ENCODE measurements at regions not wholly inside any gene's neighbourhood (a gene's known extent, or its start where the extent isn't known, plus 50 kb on each side); places are given as distances from the start of the nearest gene placed in this dataset.
"Not testable (repeated sequence)": the region's sequence is repeated elsewhere in the genome, so short reads cannot be mapped to it uniquely, and the experiment has no call there.

DNA sequence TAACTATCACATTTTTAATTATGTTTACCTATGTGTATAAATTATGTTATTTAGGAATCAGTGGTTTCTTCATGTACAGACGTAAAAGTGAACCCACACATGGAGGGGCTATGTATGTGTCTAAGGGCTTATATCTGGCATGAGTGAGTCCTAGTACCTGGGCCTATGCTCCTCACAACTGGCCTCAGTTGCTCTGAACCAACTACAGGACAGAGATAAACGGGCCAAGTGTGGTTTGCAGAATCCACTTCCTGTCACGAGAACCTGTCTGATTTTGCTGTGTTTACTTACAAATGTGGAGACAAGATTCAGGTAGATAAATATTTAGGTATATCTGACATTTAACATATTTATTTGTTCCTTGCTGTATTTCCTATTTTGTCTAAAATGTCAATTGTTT lies 562.5 kb downstream of the TMEM121 start:
- not testable (repeated sequence) for H3K4me3 ChIP-seq (ENCODE audit: low read depth, low read length); H3K9me3 ChIP-seq (ENCODE audit: control insufficient read depth, insufficient read depth, low read length); H3K27ac ChIP-seq (ENCODE audit: low read depth, low read length); H3K36me3 ChIP-seq (ENCODE audit: control insufficient read depth, insufficient read depth, low read length); H3K9ac ChIP-seq (ENCODE audit: low read depth, low read length); H3K27me3 ChIP-seq (ENCODE audit: control insufficient read depth, insufficient read depth, low read length); H3K4me1 ChIP-seq (ENCODE audit: control insufficient read depth, insufficient read depth, low read length)

DNA sequence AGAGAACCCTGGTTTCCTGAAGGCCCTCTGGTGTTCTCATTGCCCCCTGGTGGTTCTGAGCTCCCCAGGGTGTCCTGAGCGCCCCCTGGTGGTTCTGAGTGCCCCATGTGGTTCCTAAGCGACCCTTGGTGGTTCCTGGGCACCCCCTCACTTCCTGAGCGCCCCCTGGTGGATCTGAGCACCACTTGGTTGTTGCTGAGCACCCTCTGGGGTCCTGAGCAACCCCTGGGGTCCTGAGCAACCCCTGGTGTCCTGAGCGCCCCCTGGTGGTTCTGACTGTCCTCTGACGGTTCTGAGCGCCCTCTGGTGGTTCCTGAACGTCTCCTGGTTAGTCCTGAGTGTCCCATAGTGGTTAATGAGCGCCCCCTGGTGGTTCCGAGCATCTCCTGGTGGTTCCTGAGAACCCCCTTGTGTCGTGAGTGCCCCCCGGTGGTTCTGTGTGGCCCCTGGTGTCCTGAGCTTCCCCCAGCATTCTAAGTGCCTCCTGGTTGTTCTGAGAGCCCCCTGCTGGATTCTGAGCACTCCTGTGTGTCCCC lies 568.3 kb downstream of the TMEM121 start:
- no peak overlapping the region for H3K9ac ChIP-seq (ENCODE audit: low read depth, low read length)
- no peaks in the 10 kb centered on the region for H3K9me3 ChIP-seq (ENCODE audit: control insufficient read depth, insufficient read depth, low read length)
- no peaks in the 10 kb centered on the region for H3K4me1 ChIP-seq (ENCODE audit: control insufficient read depth, insufficient read depth, low read length)
- H3K27me3 ChIP-seq (ENCODE audit: control insufficient read depth, insufficient read depth, low read length): no peaks in the 10 kb centered on the region
- no peak overlapping the region for H3K27ac ChIP-seq (ENCODE audit: low read depth, low read length)
- H3K4me3 ChIP-seq (ENCODE audit: low read depth, low read length): no peak overlapping the region
- no peaks in the 10 kb centered on the region for H3K36me3 ChIP-seq (ENCODE audit: control insufficient read depth, insufficient read depth, low read length)

DNA sequence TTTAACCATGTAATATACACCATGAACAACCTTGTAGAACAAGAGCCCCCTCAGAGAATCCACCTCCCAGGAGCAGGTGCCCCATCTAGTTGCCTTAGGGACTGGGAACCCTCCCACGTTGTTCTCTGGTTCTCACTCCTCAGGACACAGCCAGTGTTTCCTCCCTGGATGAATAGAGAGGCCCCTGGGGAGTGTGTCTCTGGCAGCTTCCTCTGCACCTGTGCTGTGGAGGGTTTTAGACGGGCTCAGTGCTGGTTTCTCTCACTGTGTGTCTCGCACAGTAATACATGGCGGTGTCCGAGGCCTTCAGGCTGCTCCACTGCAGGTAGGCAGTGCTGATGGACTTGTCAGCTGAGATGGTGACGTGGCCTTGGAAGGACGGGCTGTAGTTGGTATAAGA lies 581.3 kb downstream of the TMEM121 start:
- H3K27ac ChIP-seq (ENCODE audit: low read depth, low read length): no peak overlapping the region
- H3K4me1 ChIP-seq (ENCODE audit: control insufficient read depth, insufficient read depth, low read length): no peaks in the 10 kb centered on the region
- H3K9ac ChIP-seq (ENCODE audit: low read depth, low read length): no peak overlapping the region
- no peaks in the 10 kb centered on the region for H3K9me3 ChIP-seq (ENCODE audit: control insufficient read depth, insufficient read depth, low read length)
- no peaks in the 10 kb centered on the region for H3K36me3 ChIP-seq (ENCODE audit: control insufficient read depth, insufficient read depth, low read length)
- no peak overlapping the region for H3K4me3 ChIP-seq (ENCODE audit: low read depth, low read length)
- no peaks in the 10 kb centered on the region for H3K27me3 ChIP-seq (ENCODE audit: control insufficient read depth, insufficient read depth, low read length)

DNA sequence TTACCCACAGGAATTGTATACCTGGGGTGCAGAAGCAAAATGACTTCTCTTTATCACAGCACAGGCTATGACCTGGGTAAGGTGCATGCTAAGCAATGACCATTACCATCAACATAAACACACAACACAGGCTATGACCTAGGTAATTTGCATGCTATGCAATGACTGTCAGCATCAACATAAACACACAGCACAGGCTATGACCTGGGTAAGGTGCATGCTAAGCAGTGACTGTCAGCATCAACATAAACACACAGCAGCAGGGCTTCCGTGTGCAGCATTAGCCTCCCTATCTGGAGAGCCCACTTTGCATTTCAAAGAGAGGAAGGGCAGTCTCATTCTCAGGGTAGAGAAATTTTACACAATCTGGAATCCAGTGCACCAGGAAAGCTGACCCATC lies 583.0 kb downstream of the TMEM121 start:
- Histone ChIP-seq H3K36me3 (ENCODE audit: control insufficient read depth, insufficient read depth, low read length) (no peaks in the 10 kb centered on the region), H3K4me1 (ENCODE audit: control insufficient read depth, insufficient read depth, low read length) (no peaks in the 10 kb centered on the region), H3K27ac (ENCODE audit: low read depth, low read length) (no peak overlapping the region), H3K9me3 (ENCODE audit: control insufficient read depth, insufficient read depth, low read length) (no peaks in the 10 kb centered on the region), H3K27me3 (ENCODE audit: control insufficient read depth, insufficient read depth, low read length) (no peaks in the 10 kb centered on the region), H3K4me3 (ENCODE audit: low read depth, low read length) (no peak overlapping the region), H3K9ac (ENCODE audit: low read depth, low read length) (no peak overlapping the region)

DNA sequence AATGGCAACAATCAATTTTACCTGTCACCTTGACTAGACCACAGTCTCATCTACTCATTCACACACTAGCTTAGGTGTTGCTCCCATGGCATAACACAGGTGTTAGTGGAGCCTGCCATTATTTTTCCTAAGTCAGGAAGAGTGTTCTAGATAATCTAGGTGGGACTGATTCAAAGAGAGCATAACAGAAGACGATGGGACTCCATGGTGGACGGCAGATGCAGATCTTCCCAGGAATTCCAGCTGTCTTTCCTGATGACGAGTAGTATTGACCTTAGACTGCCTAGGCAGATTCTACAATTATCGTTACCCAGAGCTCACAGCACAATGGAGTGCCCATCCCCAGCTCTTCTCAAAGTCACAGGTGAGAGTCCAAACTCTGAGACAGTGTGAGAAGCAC lies 589.0 kb downstream of the TMEM121 start:
- H3K9me3 ChIP-seq (ENCODE audit: control insufficient read depth, insufficient read depth, low read length): peaks cover 40% of the 10 kb centered on the region
- no peak overlapping the region for H3K4me3 ChIP-seq (ENCODE audit: low read depth, low read length)
- H3K27me3 ChIP-seq (ENCODE audit: control insufficient read depth, insufficient read depth, low read length): no peaks in the 10 kb centered on the region
- no peaks in the 10 kb centered on the region for H3K36me3 ChIP-seq (ENCODE audit: control insufficient read depth, insufficient read depth, low read length)
- H3K9ac ChIP-seq (ENCODE audit: low read depth, low read length): no peak overlapping the region
- H3K27ac ChIP-seq (ENCODE audit: low read depth, low read length): no peak overlapping the region
- H3K4me1 ChIP-seq (ENCODE audit: control insufficient read depth, insufficient read depth, low read length): no peaks in the 10 kb centered on the region

DNA sequence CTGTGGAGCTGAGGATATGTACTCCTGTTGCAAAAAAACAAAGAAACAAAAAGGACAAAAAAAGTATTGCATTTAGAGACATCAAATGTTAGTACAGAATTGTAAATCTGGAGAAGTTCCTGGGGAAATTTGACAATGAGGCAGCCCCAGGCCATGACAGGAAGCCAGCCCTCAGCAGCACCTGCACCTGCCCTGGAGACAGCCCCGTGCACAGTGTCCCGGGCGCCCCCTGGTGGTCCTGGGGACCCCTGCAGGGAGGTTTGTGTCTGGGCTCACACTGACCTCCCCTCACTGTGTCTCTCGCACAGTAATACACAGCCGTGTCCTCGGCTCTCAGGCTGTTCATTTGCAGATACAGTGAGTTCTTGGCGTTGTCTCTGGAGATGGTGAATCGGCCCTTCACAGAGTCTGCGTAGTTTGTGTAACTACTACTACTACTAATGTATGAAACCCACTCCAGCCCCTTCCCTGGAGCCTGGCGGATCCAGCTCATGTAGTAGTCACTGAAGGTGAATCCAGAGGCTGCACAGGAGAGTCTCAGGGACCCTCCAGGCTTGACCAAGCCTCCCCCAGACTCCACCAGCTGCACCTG lies 590.1 kb downstream of the TMEM121 start:
- not testable (repeated sequence) for H3K4me1 ChIP-seq (ENCODE audit: control insufficient read depth, insufficient read depth, low read length); H3K27me3 ChIP-seq (ENCODE audit: control insufficient read depth, insufficient read depth, low read length); H3K27ac ChIP-seq (ENCODE audit: low read depth, low read length); H3K9ac ChIP-seq (ENCODE audit: low read depth, low read length); H3K4me3 ChIP-seq (ENCODE audit: low read depth, low read length); H3K36me3 ChIP-seq (ENCODE audit: control insufficient read depth, insufficient read depth, low read length)
- peaks cover 49% of the 10 kb centered on the region for H3K9me3 ChIP-seq (ENCODE audit: control insufficient read depth, insufficient read depth, low read length)

DNA sequence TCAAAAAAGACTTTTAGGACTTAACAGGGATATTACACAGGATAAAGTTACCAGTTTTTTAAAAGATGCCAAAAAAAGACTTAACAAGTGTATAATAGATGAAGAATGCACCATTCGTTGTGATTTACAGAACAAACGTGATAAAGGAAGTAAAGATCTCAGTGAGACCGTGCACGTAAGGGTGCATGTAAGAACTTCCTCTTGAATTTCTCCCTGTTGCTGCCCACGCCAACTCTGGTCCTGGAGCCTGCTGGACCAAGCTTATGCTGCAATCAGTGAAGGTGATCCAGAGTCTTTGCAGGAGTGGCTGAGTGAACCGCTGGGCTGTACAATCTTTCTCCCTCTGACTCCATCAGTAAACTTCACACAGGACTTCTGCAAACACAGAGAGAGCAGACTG lies 593.7 kb downstream of the TMEM121 start:
- H3K27me3 ChIP-seq (ENCODE audit: control insufficient read depth, insufficient read depth, low read length): no peaks in the 10 kb centered on the region
- H3K4me3 ChIP-seq (ENCODE audit: low read depth, low read length): no peak overlapping the region
- H3K36me3 ChIP-seq (ENCODE audit: control insufficient read depth, insufficient read depth, low read length): no peaks in the 10 kb centered on the region
- H3K9ac ChIP-seq (ENCODE audit: low read depth, low read length): no peak overlapping the region
- no peak overlapping the region for H3K27ac ChIP-seq (ENCODE audit: low read depth, low read length)
- peaks cover 73% of the 10 kb centered on the region for H3K9me3 ChIP-seq (ENCODE audit: control insufficient read depth, insufficient read depth, low read length)
- no peaks in the 10 kb centered on the region for H3K4me1 ChIP-seq (ENCODE audit: control insufficient read depth, insufficient read depth, low read length)

DNA sequence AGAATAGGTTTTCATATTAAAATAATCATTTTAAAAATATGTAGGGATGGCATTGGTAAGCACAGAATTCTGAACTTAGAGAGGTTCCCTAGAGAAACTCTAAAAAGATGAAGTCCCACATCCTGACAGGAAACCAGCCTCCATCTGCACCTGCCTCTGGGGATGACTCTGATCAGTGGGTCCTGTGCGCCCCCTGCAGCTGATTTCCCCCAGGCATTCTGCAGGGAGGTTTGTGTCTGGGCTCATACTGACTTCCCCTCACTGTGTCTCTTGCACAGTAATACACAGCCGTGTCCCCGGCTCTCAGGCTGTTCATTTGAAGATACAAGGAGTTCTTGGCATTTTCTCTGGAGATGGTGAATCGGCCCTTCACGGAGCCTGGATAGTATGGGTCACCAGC lies 602.9 kb downstream of the TMEM121 start:
- Histone ChIP-seq H3K36me3 (ENCODE audit: control insufficient read depth, insufficient read depth, low read length) (no peaks in the 10 kb centered on the region), H3K9me3 (ENCODE audit: control insufficient read depth, insufficient read depth, low read length) (peaks cover 76% of the 10 kb centered on the region), H3K4me1 (ENCODE audit: control insufficient read depth, insufficient read depth, low read length) (no peaks in the 10 kb centered on the region), H3K27me3 (ENCODE audit: control insufficient read depth, insufficient read depth, low read length) (no peaks in the 10 kb centered on the region), H3K4me3 (ENCODE audit: low read depth, low read length) (no peak overlapping the region), H3K27ac (ENCODE audit: low read depth, low read length) (no peak overlapping the region), H3K9ac (ENCODE audit: low read depth, low read length) (no peak overlapping the region)

DNA sequence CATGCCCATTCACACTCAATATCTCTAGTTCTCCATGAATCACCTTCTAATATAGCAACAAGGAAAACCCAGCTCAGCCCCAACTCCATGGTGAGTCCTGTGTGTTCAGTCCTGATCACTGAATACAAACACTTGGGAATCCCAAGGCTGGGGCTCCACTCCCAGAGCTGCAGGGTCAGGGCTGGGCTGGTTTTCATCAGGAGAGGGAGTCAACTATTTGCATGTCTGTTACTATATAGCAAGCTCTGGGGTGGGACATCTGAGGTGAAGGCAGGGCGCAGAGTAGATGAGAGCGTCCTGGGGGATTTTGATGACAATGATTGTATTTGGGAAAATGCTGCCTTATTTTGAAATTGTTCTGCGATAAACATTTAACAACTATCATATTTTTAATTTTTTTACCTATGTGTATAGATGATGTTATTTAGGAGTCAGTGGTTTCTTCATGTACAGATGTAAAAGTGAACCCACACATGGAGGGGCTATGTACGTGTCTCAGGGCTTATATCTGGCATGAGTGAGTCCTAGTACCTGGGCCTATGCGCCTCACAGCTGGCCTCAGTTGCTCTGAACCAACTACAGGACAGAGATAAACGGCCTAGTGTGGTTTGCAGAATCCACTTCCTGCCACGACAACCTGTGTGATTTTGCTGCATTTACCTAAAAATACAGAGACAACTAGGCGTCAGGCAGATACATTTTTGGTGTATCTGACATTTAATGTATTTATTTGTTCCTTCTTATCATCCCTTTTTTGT lies 603.7 kb downstream of the TMEM121 start:
- peaks cover 79% of the 10 kb centered on the region for H3K9me3 ChIP-seq (ENCODE audit: control insufficient read depth, insufficient read depth, low read length)
- not testable (repeated sequence) for H3K4me3 ChIP-seq (ENCODE audit: low read depth, low read length); H3K9ac ChIP-seq (ENCODE audit: low read depth, low read length); H3K4me1 ChIP-seq (ENCODE audit: control insufficient read depth, insufficient read depth, low read length); H3K36me3 ChIP-seq (ENCODE audit: control insufficient read depth, insufficient read depth, low read length); H3K27me3 ChIP-seq (ENCODE audit: control insufficient read depth, insufficient read depth, low read length); H3K27ac ChIP-seq (ENCODE audit: low read depth, low read length)

DNA sequence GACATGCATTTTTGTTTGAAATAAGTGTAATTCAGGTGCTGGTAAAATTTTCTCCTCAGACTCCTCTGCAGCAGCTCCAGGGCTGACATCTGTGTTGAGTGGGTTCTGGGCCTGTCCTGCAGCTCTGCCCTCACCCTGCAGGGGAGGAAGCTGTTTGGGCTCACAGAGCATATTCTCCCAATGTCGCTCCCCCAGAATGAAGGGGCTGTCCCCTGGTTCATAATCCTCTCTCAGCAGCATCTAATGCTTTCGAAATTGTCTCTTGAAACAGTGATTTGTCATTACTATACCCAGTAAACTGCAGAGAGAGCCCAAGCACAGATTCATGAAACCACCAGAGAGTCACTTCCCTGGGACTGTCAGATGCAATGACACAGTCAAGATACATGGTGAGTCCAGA lies 606.7 kb downstream of the TMEM121 start:
- H3K9ac ChIP-seq (ENCODE audit: low read depth, low read length); H3K27me3 ChIP-seq (ENCODE audit: control insufficient read depth, insufficient read depth, low read length); H3K4me1 ChIP-seq (ENCODE audit: control insufficient read depth, insufficient read depth, low read length); H3K27ac ChIP-seq (ENCODE audit: low read depth, low read length); H3K4me3 ChIP-seq (ENCODE audit: low read depth, low read length); H3K36me3 ChIP-seq (ENCODE audit: control insufficient read depth, insufficient read depth, low read length): not testable (repeated sequence)
- peaks cover 69% of the 10 kb centered on the region for H3K9me3 ChIP-seq (ENCODE audit: control insufficient read depth, insufficient read depth, low read length)

DNA sequence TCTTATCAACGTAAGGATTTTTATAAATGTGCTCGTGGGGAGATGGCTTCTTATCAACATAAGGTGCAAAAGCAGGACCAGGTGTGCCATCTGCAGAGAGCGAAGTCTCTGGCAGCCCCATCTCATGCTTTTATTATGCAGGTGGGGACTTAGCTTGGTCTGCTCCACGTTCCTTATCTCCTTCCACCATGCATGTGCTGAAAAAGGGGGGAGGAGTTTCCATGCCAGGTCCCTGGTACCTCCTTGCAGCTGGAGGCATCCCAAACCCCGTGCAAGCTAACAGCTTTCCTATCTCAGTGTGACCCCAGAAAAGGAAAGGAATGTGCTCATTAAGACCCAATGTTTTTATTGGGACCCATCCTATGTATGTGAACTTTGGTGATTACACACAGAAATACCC lies 608.5 kb downstream of the TMEM121 start:
- Histone ChIP-seq H3K9me3 (ENCODE audit: control insufficient read depth, insufficient read depth, low read length) (peaks cover 61% of the 10 kb centered on the region), H3K27me3 (ENCODE audit: control insufficient read depth, insufficient read depth, low read length) (no peaks in the 10 kb centered on the region), H3K9ac (ENCODE audit: low read depth, low read length) (no peak overlapping the region), H3K4me1 (ENCODE audit: control insufficient read depth, insufficient read depth, low read length) (no peaks in the 10 kb centered on the region), H3K36me3 (ENCODE audit: control insufficient read depth, insufficient read depth, low read length) (no peaks in the 10 kb centered on the region), H3K4me3 (ENCODE audit: low read depth, low read length) (no peak overlapping the region), H3K27ac (ENCODE audit: low read depth, low read length) (no peak overlapping the region)
